Fibroblast of lung (primary cell): ENCODE measurements at regions not wholly inside any gene's neighbourhood (a gene's known extent, or its start where the extent isn't known, plus 50 kb on each side); places are given as distances from the start of the nearest gene placed in this dataset.

Experiments used
- DNase-seq, 2 donors: peaks; one replicate each; pipeline versions ENCODE4 v3.0.0 to v3.0.0-alpha.2; 2010; ENCODE audit warnings: low read depth in 2 of 2
- H2AFZ ChIP-seq: 2 replicates; pipeline ENCODE4 v1.5.1; 2012; ENCODE audit warnings: low read length, control low read depth, inconsistent platforms
- H3K27ac ChIP-seq: 2 replicates; pipeline ENCODE4 v1.5.1; 2011; ENCODE audit warnings: low read length, control low read depth; ENCODE audit not compliant: insufficient read depth
- H3K27me3 ChIP-seq: 2 replicates; pipeline ENCODE4 v1.5.1; 2011; ENCODE audit warnings: mild to moderate bottlenecking, low read length; ENCODE audit not compliant: control insufficient read depth, insufficient read depth
- H3K36me3 ChIP-seq: 2 replicates; pipeline ENCODE4 v1.5.1; 2011; ENCODE audit warnings: low read length; ENCODE audit not compliant: control insufficient read depth, insufficient read depth
- H3K4me1 ChIP-seq: 2 replicates; pipeline ENCODE4 v1.5.1; 2011; ENCODE audit warnings: low read length; ENCODE audit not compliant: control insufficient read depth, insufficient read depth; ENCODE audit errors: extremely low read depth
- H3K4me2 ChIP-seq: 2 replicates; pipeline ENCODE4 v1.5.1; 2011; ENCODE audit warnings: low read length, control low read depth; ENCODE audit not compliant: insufficient read depth; ENCODE audit errors: extremely low read depth
- H3K4me3 ChIP-seq, 4 experiments: fragments of 200-600 bp in 1 of 4; sonication (generic) in 1 of 4; replicated peaks in 1 of 4; 2 replicates each; pipeline ENCODE4 v1.5.1; 2011 to 2016; ENCODE audit warnings: low read length in 4 of 4, low read depth in 3 of 4, mild to moderate bottlenecking in 3 of 4, control low read depth in 2 of 4, inconsistent platforms in 1 of 4, mixed read lengths in 1 of 4; ENCODE audit not compliant: insufficient read depth in 1 of 4; ENCODE audit errors: control extremely low read depth in 1 of 4
- H3K79me2 ChIP-seq: 2 replicates; pipeline ENCODE4 v1.5.1; 2012; ENCODE audit warnings: mild to moderate bottlenecking, low read length, inconsistent platforms; ENCODE audit not compliant: control insufficient read depth, insufficient read depth
- H3K9ac ChIP-seq: 2 replicates; pipeline ENCODE4 v1.5.1; 2011; ENCODE audit warnings: mild to moderate bottlenecking, low read length, control low read depth; ENCODE audit not compliant: insufficient read depth
- H3K9me3 ChIP-seq: 2 replicates; pipeline ENCODE4 v1.5.1; 2012; ENCODE audit warnings: low read depth, low read length; ENCODE audit not compliant: control insufficient read depth, insufficient read depth
- H4K20me1 ChIP-seq: 2 replicates; pipeline ENCODE4 v1.5.1; 2011; ENCODE audit warnings: low read length; ENCODE audit not compliant: control insufficient read depth, insufficient read depth; ENCODE audit errors: extremely low read depth
- EZH2 ChIP-seq: IDR thresholded peaks from 2 replicates; pipeline ENCODE4 v1.5.1; 2012; ENCODE audit warnings: low read length, control low read depth, mild to moderate bottlenecking; ENCODE audit errors: missing control alignments
- TF ChIP-seq, protein P1 (sequence below), 2 donors: IDR thresholded peaks in 1 of 2; conservative IDR thresholded peaks in 1 of 2; 1 replicate in 1 of 2; 2 replicates in 1 of 2; pipeline ENCODE4 v1.5.1; 2011 to 2012; ENCODE audit warnings: low read length in 2 of 2, control low read depth in 1 of 2, inconsistent platforms in 1 of 2, low read depth in 1 of 2, mild to moderate bottlenecking in 1 of 2

GRCh38 chr15:58302832-58303231 is 129.0 kb upstream of the LIPC start:
- no peaks in the 10 kb centered on the region for H3K9me3 ChIP-seq
- no peak overlapping the region for H3K9ac ChIP-seq
- H3K4me2 ChIP-seq, result no peak overlapping the region
- no peak overlapping the region for H2AFZ ChIP-seq
- no peaks in the 10 kb centered on the region for H3K79me2 ChIP-seq
- no peak overlapping the region for H3K4me3 ChIP-seq
- peaks cover 7% of the 10 kb centered on the region for H3K4me1 ChIP-seq
- no peaks in the 10 kb centered on the region for H3K36me3 ChIP-seq
- H4K20me1 ChIP-seq, result no peaks in the 10 kb centered on the region
- TF ChIP-seq EZH2, result no peak
- TF ChIP-seq, protein P1, sequence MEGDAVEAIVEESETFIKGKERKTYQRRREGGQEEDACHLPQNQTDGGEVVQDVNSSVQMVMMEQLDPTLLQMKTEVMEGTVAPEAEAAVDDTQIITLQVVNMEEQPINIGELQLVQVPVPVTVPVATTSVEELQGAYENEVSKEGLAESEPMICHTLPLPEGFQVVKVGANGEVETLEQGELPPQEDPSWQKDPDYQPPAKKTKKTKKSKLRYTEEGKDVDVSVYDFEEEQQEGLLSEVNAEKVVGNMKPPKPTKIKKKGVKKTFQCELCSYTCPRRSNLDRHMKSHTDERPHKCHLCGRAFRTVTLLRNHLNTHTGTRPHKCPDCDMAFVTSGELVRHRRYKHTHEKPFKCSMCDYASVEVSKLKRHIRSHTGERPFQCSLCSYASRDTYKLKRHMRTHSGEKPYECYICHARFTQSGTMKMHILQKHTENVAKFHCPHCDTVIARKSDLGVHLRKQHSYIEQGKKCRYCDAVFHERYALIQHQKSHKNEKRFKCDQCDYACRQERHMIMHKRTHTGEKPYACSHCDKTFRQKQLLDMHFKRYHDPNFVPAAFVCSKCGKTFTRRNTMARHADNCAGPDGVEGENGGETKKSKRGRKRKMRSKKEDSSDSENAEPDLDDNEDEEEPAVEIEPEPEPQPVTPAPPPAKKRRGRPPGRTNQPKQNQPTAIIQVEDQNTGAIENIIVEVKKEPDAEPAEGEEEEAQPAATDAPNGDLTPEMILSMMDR (conservative IDR thresholded peaks at IDR 0.05 in 1 of 2, IDR thresholded peaks at IDR 0.05 in 1 of 2; ENCODE audit: low read depth in 1 of 2, low read length in 2 of 2), result no peak
- DNase-seq, result no peak
- no peak overlapping the region for H3K27ac ChIP-seq
- no peaks in the 10 kb centered on the region for H3K27me3 ChIP-seq

- Histone ChIP-seq H3K27me3 (no peaks in the 10 kb centered on the region), H3K4me2 (no peak overlapping the region), H3K79me2 (no peaks in the 10 kb centered on the region), H3K9me3 (no peaks in the 10 kb centered on the region), H2AFZ (no peak overlapping the region), H3K27ac (no peak overlapping the region), H3K4me3 (no peak overlapping the region), H3K4me1 (peaks cover 7% of the 10 kb centered on the region), H3K36me3 (no peaks in the 10 kb centered on the region), H4K20me1 (no peaks in the 10 kb centered on the region), H3K9ac (no peak overlapping the region)
- TF ChIP-seq, protein P1 (conservative IDR thresholded peaks at IDR 0.05 in 1 of 2, IDR thresholded peaks at IDR 0.05 in 1 of 2; ENCODE audit: low read depth in 1 of 2, low read length in 2 of 2), result no peak
- no peak for TF ChIP-seq EZH2
- DNase-seq, result no peak
Measured at GRCh38 chr15:58303236-58303635, 128.6 kb upstream of the LIPC start.

DNA sequence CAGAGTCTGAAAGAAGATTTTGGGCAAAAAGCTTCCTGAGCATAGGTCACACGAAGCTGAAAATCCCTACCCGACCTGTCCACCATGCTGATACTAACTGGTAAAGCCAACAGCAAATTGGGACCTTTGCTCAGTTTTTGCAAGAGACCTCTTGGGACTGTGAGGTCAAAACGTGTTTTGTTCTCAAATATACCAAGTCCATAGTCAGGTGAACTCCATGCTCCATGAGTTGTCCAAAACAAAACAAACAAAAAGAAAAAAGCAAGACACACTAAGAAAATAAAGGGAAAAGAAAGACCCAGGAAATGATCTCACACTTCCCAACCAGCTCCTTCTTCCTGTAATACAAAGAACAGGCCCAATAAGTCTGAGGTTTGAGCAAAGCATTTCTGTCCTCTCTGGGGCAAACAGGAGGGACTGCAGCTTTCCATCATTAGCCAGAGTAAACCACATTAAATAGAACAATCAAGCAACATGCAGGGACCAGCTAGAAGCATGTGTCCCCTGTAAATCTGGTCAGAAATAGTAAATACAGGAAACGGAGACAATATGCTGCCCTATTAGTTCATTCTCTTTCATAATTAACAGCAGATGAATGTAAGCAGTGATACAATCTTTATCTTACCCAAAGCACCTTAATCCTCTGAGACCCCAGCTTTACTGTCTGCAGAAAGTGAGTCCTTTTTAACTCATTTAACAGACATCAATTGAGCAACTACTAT is 125.0 kb upstream of the LIPC start:
- H3K36me3 ChIP-seq, result no peaks in the 10 kb centered on the region
- H3K9me3 ChIP-seq, result no peaks in the 10 kb centered on the region
- H3K27ac ChIP-seq, result no peak overlapping the region
- H3K4me3 ChIP-seq, result no peak overlapping the region
- H3K27me3 ChIP-seq, result no peaks in the 10 kb centered on the region
- H3K4me1 ChIP-seq, result peaks cover 7% of the 10 kb centered on the region
- H2AFZ ChIP-seq, result no peak overlapping the region
- DNase-seq, result peak; percentile 14 to 34
- H3K9ac ChIP-seq, result no peak overlapping the region
- no peaks in the 10 kb centered on the region for H3K79me2 ChIP-seq
- TF ChIP-seq, protein P1 (conservative IDR thresholded peaks at IDR 0.05 in 1 of 2, IDR thresholded peaks at IDR 0.05 in 1 of 2; ENCODE audit: low read depth in 1 of 2, low read length in 2 of 2), result no peak
- TF ChIP-seq EZH2, result no peak
- H3K4me2 ChIP-seq, result no peak overlapping the region
- no peaks in the 10 kb centered on the region for H4K20me1 ChIP-seq
